ENCODE measurements at regions not wholly inside any gene's neighbourhood (a gene's known extent, or its start where the extent isn't known, plus 50 kb on each side); places are given as distances from the start of the nearest gene placed in this dataset.

DNA sequence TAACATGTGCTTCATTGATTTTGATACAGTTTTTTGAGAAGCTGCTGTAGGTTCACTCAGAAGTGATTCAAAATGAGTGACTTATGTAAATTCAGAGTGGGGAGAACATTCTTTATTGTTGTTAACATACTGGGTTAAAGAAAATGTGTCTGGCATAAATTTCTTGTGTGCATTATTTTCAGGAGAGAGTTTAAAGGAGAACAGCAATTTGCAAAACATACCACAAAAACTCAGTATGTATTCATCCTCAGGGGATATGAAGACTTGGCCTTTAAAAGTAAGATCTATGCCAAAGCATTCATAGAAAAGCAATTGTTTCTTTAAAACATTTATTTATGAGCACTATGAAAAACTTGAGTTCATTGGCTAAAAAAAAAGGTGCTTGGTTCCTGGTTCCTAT is 1089.8 kb downstream of the ROBO2 start:
- Histone ChIP-seq H3K4me1 (ENCODE audit: control insufficient read depth, extremely low read depth, insufficient read depth, low read length) (no peaks in the 10 kb centered on the region), H3K27me3 (ENCODE audit: control insufficient read depth, extremely low read depth, insufficient read depth, low read length) (no peaks in the 10 kb centered on the region), H3K4me3 (ENCODE audit: control insufficient read depth in 2 of 3, extremely low read depth in 1 of 3, insufficient read depth in 2 of 3, low read depth in 1 of 3, low read length in 3 of 3) (no peak overlapping the region), H3K9me3 (ENCODE audit: control insufficient read depth, low read depth, low read length) (no peaks in the 10 kb centered on the region), H3K9ac (ENCODE audit: control insufficient read depth, extremely low read depth, insufficient read depth, low read length) (no peak overlapping the region), H4K20me1 (ENCODE audit: control insufficient read depth, extremely low read depth, insufficient read depth, low read length) (no peaks in the 10 kb centered on the region), H3K27ac (ENCODE audit: control insufficient read depth, insufficient read depth, low read length) (no peak overlapping the region), H3K79me2 (ENCODE audit: control insufficient read depth, insufficient read depth, low read length) (no peaks in the 10 kb centered on the region), H2AFZ (ENCODE audit: control insufficient read depth, low read length) (no peak overlapping the region), H3K9me1 (ENCODE audit: control insufficient read depth, extremely low read depth, insufficient read depth, low read length) (no peaks in the 10 kb centered on the region), H3K36me3 (ENCODE audit: control insufficient read depth in 2 of 2, extremely low read depth in 1 of 2, insufficient read depth in 2 of 2, low read length in 2 of 2) (no peaks in the 10 kb centered on the region), H3K4me2 (ENCODE audit: control insufficient read depth, extremely low read depth, insufficient read depth, low read depth, low read length) (no peak overlapping the region)
- DNase-seq (ENCODE audit: low read depth, low spot score): no peak
- TF ChIP-seq, protein P1, sequence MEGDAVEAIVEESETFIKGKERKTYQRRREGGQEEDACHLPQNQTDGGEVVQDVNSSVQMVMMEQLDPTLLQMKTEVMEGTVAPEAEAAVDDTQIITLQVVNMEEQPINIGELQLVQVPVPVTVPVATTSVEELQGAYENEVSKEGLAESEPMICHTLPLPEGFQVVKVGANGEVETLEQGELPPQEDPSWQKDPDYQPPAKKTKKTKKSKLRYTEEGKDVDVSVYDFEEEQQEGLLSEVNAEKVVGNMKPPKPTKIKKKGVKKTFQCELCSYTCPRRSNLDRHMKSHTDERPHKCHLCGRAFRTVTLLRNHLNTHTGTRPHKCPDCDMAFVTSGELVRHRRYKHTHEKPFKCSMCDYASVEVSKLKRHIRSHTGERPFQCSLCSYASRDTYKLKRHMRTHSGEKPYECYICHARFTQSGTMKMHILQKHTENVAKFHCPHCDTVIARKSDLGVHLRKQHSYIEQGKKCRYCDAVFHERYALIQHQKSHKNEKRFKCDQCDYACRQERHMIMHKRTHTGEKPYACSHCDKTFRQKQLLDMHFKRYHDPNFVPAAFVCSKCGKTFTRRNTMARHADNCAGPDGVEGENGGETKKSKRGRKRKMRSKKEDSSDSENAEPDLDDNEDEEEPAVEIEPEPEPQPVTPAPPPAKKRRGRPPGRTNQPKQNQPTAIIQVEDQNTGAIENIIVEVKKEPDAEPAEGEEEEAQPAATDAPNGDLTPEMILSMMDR (optimal IDR thresholded peaks at IDR 0.05 in 1 of 3, IDR thresholded peaks at IDR 0.05 in 1 of 3, conservative IDR thresholded peaks at IDR 0.05 in 1 of 3; ENCODE audit: extremely low read depth in 1 of 3, insufficient read depth in 2 of 3, low read length in 3 of 3): no peak
- no peak for TF ChIP-seq EZH2 (IDR thresholded peaks at IDR 0.05; ENCODE audit: low read length)
- dilution Hi-C loops (cut with MboI; ENCODE audit: extremely low pct_ligation_motif_present, low sequenced_read_pairs): no loop called here
- FAIRE-seq: no peak

DNA sequence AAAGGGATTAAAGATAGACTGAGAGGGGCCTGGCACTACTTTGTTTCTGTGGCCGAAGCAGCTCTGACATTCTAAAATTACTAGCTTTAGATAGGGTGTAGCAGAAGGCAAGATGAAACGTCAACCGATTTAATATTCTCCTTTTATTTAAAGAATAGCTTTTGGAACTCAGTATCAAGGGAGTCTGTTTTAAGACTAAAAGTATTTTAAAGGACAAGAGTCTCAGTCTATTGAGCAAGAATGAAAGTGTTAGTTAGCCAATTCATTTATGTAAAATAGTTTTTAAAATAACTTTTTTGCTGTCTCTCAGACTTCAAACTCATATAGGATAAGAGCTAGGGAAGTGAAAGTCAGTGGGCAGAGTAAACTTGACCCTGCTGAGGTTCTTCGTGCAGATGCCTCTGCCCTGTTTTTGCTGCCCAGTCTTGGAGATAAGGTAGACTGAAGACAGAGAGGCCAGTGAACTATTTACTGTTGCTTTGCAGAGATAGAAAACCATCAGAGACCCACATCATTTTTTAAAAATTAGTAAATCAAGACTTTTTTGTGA is 1090.9 kb downstream of the ROBO2 start:
- H3K79me2 ChIP-seq (ENCODE audit: control insufficient read depth, insufficient read depth, low read length): no peaks in the 10 kb centered on the region
- TF ChIP-seq, protein P1 (optimal IDR thresholded peaks at IDR 0.05 in 1 of 3, IDR thresholded peaks at IDR 0.05 in 1 of 3, conservative IDR thresholded peaks at IDR 0.05 in 1 of 3; ENCODE audit: extremely low read depth in 1 of 3, insufficient read depth in 2 of 3, low read length in 3 of 3): no peak
- DNase-seq (ENCODE audit: low read depth, low spot score) (no peak), FAIRE-seq (no peak)
- no peaks in the 10 kb centered on the region for H3K36me3 ChIP-seq (ENCODE audit: control insufficient read depth in 2 of 2, extremely low read depth in 1 of 2, insufficient read depth in 2 of 2, low read length in 2 of 2)
- no peak overlapping the region for H3K4me3 ChIP-seq (ENCODE audit: control insufficient read depth in 2 of 3, extremely low read depth in 1 of 3, insufficient read depth in 2 of 3, low read depth in 1 of 3, low read length in 3 of 3)
- no peak overlapping the region for H3K9ac ChIP-seq (ENCODE audit: control insufficient read depth, extremely low read depth, insufficient read depth, low read length)
- H3K4me2 ChIP-seq (ENCODE audit: control insufficient read depth, extremely low read depth, insufficient read depth, low read depth, low read length): no peak overlapping the region
- H3K9me1 ChIP-seq (ENCODE audit: control insufficient read depth, extremely low read depth, insufficient read depth, low read length): no peaks in the 10 kb centered on the region
- H3K9me3 ChIP-seq (ENCODE audit: control insufficient read depth, low read depth, low read length): no peaks in the 10 kb centered on the region
- no peak overlapping the region for H3K27ac ChIP-seq (ENCODE audit: control insufficient read depth, insufficient read depth, low read length)
- H4K20me1 ChIP-seq (ENCODE audit: control insufficient read depth, extremely low read depth, insufficient read depth, low read length): no peaks in the 10 kb centered on the region
- H3K4me1 ChIP-seq (ENCODE audit: control insufficient read depth, extremely low read depth, insufficient read depth, low read length): no peaks in the 10 kb centered on the region
- no peak overlapping the region for H2AFZ ChIP-seq (ENCODE audit: control insufficient read depth, low read length)
- dilution Hi-C loops (cut with MboI; ENCODE audit: extremely low pct_ligation_motif_present, low sequenced_read_pairs): no loop called here
- H3K27me3 ChIP-seq (ENCODE audit: control insufficient read depth, extremely low read depth, insufficient read depth, low read length): no peaks in the 10 kb centered on the region

Data from keratinocyte (primary cell).